ENCODE measurements at regions not wholly inside any gene's neighbourhood (a gene's known extent, or its start where the extent isn't known, plus 50 kb on each side); places are given as distances from the start of the nearest gene placed in this dataset.

DNA sequence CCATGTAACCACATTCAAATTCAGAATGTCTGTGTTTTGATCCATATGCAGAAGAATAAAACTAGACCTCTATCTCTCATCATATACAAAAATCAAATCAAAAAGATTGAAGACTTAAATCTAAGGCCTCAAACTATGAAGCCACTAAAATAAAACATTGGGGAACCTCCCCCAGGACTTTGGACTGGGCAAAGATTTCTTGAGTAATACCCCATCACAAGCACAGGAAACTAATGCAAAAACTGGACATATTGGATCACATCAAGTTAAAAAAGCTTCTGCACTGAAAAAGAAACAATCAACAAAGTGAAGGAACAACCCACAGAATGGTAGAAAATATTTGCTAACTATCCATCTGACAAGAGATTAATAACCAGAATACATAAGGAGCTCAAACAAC is 266.8 kb downstream of the EPM2A start:
- no peak for DNase-seq (ENCODE audit: low read depth, low spot score)
- no peak overlapping the region for H3K27ac ChIP-seq (ENCODE audit: low read length)
- H3K9me3 ChIP-seq (ENCODE audit: control insufficient read depth, insufficient read depth, low read length), result no peaks in the 10 kb centered on the region
- H3K4me1 ChIP-seq (ENCODE audit: control insufficient read depth, insufficient read depth, low read length), result no peaks in the 10 kb centered on the region
- no peaks in the 10 kb centered on the region for H3K36me3 ChIP-seq (ENCODE audit: control insufficient read depth, insufficient read depth, low read length)
- no peaks in the 10 kb centered on the region for H3K27me3 ChIP-seq (ENCODE audit: control insufficient read depth, insufficient read depth, low read length)
- no peak overlapping the region for H3K4me3 ChIP-seq (ENCODE audit: low read length)

DNA sequence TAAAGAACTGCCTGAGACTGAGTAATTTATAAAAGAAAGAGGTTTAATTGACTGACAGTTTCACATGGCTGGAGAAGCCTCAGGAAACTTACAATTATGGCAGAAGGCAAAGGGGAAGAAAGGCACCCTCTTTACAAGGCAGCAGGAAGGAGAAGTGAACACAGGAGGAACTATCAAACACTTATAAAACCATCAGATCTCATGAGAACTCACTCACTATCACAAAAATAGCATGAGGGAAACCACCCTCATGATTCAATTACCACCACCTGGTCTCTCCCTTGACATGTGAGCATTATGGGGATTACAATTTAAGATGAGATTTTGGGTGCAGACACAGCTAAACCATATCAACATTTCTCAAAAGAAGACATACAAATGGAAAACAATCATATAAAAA is 266.3 kb downstream of the EPM2A start:
- Histone ChIP-seq H3K27ac (ENCODE audit: low read length) (no peak overlapping the region), H3K36me3 (ENCODE audit: control insufficient read depth, insufficient read depth, low read length) (no peaks in the 10 kb centered on the region), H3K4me1 (ENCODE audit: control insufficient read depth, insufficient read depth, low read length) (no peaks in the 10 kb centered on the region), H3K4me3 (ENCODE audit: low read length) (no peak overlapping the region), H3K27me3 (ENCODE audit: control insufficient read depth, insufficient read depth, low read length) (no peaks in the 10 kb centered on the region), H3K9me3 (ENCODE audit: control insufficient read depth, insufficient read depth, low read length) (no peaks in the 10 kb centered on the region)
- no peak for DNase-seq (ENCODE audit: low read depth, low spot score)

DNA sequence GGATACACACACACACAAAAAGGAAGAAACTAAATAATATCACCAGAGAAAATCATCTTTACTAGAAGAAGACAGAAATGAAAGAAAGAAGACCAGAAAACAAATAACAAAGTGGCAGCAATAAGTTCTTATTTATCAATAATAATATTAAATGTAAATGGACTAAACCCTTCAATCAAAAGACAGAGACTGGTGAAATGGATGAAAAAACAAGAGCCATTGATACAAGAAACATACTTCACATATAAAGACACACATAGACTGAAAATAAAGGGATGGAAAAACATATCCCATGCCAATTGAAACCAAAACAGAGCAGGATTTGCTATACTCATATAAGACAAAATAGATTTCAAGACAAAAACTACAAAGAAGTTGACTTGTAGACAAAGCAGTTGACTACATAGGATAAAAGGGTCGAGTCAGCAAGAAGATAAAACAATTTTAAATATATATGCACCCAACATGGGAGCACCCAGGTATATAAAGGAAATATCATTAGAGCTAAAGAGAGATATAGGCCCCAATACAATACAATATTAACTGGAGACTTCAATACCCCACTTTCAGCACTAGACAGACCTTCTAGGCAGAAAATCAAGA is 259.4 kb downstream of the EPM2A start:
- no peaks in the 10 kb centered on the region for H3K4me1 ChIP-seq (ENCODE audit: control insufficient read depth, insufficient read depth, low read length)
- no peaks in the 10 kb centered on the region for H3K36me3 ChIP-seq (ENCODE audit: control insufficient read depth, insufficient read depth, low read length)
- no CpG with 5 or more reads among the region's 1 CpG for WGBS (ENCODE audit: insufficient coverage, insufficient read length)
- H3K4me3 ChIP-seq (ENCODE audit: low read length), result no peak overlapping the region
- no peaks in the 10 kb centered on the region for H3K27me3 ChIP-seq (ENCODE audit: control insufficient read depth, insufficient read depth, low read length)
- DNase-seq (ENCODE audit: low read depth, low spot score), result no peak
- H3K27ac ChIP-seq (ENCODE audit: low read length), result no peak overlapping the region
- H3K9me3 ChIP-seq (ENCODE audit: control insufficient read depth, insufficient read depth, low read length), result no peaks in the 10 kb centered on the region

DNA sequence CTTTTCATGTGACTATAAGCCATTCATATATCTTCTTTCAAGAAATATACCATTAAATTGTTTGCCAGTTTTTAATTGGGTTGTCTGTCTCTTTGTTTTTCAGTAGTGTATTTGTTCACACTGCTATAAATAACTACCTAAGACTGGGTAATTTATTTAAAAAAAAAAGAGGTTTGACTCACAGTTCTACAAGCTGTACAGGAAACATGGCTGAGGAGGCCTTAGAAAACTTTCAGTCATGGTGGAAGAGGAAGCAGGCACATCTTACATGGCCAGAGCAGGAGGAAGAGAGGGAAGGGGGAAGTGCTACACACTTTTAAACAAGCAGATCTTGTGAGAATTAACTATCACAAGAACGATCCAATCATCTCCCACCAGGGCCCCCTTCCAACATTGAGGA is 255.3 kb downstream of the EPM2A start:
- Histone ChIP-seq H3K36me3 (ENCODE audit: control insufficient read depth, insufficient read depth, low read length) (no peaks in the 10 kb centered on the region), H3K9me3 (ENCODE audit: control insufficient read depth, insufficient read depth, low read length) (no peaks in the 10 kb centered on the region), H3K4me3 (ENCODE audit: low read length) (no peak overlapping the region), H3K27ac (ENCODE audit: low read length) (no peak overlapping the region), H3K27me3 (ENCODE audit: control insufficient read depth, insufficient read depth, low read length) (no peaks in the 10 kb centered on the region), H3K4me1 (ENCODE audit: control insufficient read depth, insufficient read depth, low read length) (no peaks in the 10 kb centered on the region)
- DNase-seq (ENCODE audit: low read depth, low spot score), result no peak
- no CpG with 5 or more reads among the region's 1 CpG for WGBS (ENCODE audit: insufficient coverage, insufficient read length)

DNA sequence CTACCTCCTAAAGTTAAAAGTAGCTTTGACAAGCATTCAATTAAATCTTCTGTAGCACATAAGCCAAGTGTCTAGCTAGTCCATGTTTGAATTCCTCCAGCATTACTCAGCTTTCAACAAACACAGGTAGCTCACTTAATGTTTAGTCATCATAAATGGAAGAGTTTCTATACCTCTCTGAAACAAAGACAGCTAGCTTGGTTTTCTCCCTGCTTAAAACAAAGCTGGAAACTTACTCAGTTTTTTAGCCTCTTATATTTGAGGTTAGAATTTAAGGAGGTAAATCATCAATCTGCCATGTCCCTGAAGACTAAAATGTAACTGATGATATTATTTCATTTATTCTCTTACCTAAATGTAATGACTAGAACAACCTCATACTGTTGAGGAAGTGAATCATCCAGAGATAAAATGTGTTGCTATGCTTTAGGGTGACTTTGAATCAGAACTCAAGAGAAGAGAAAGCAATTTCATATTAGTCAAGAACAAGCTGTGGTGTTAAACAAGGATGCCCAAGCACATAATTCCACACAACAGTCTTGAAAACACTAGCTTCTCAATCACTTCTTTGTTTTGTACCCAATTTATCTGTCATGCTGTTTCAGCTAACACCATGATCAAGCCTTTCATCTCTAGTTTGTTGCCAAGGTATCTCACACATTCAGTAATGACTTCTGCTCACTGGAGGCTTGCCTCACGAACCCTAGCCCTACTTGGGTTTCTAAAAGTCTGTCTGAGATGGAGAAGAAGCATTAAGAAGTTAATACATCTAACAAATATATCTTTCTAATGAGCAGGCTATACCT is 251.9 kb downstream of the EPM2A start:
- Histone ChIP-seq H3K36me3 (ENCODE audit: control insufficient read depth, insufficient read depth, low read length) (no peaks in the 10 kb centered on the region), H3K4me3 (ENCODE audit: low read length) (no peak overlapping the region), H3K27me3 (ENCODE audit: control insufficient read depth, insufficient read depth, low read length) (no peaks in the 10 kb centered on the region), H3K4me1 (ENCODE audit: control insufficient read depth, insufficient read depth, low read length) (no peaks in the 10 kb centered on the region), H3K9me3 (ENCODE audit: control insufficient read depth, insufficient read depth, low read length) (no peaks in the 10 kb centered on the region), H3K27ac (ENCODE audit: low read length) (no peak overlapping the region)
- no CpG with 5 or more reads among the region's 1 CpG for WGBS (ENCODE audit: insufficient coverage, insufficient read length)
- DNase-seq (ENCODE audit: low read depth, low spot score), result no peak

DNA sequence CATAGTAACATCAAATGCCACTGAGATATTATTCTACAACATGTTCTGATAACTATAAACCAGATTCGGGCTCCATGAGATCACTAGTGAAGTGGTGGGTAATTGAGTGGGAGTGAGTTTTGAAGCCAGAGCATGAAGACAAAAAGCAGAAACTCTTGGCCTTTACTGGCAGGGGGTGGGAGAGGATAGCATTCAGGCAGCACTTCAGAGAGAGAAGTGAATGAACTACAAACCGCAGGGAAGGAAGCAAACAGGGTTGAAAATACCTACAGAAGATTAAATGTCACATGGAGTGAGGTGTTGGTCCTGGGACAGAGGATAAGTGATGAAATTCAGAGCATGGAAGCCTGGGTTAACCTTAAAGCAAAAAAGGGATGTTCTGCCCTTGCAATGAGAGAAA is 250.0 kb downstream of the EPM2A start:
- Histone ChIP-seq H3K27ac (ENCODE audit: low read length) (no peak overlapping the region), H3K9me3 (ENCODE audit: control insufficient read depth, insufficient read depth, low read length) (no peaks in the 10 kb centered on the region), H3K27me3 (ENCODE audit: control insufficient read depth, insufficient read depth, low read length) (no peaks in the 10 kb centered on the region), H3K4me3 (ENCODE audit: low read length) (no peak overlapping the region), H3K36me3 (ENCODE audit: control insufficient read depth, insufficient read depth, low read length) (no peaks in the 10 kb centered on the region), H3K4me1 (ENCODE audit: control insufficient read depth, insufficient read depth, low read length) (no peaks in the 10 kb centered on the region)
- no peak for DNase-seq (ENCODE audit: low read depth, low spot score)
- no CpG with 5 or more reads among the region's 2 CpGs for WGBS (ENCODE audit: insufficient coverage, insufficient read length)

DNA sequence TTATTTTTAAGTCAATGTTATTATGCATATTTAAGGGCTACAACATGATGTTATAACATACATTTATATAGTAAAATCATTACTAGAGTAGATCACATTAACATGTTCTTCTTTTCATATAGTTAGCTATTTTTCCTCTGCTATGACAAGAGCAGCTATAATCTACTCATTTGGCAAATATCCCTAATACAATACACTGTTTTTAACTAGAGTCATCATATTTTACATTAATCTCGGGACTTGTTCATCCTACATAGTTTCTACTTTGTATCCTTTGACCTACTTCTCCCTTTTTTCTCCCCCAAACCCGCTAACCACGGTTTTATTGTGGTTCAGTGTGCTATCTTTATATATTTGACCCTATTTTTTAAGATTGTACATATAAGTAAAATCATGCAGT is 249.0 kb downstream of the EPM2A start:
- DNase-seq (ENCODE audit: low read depth, low spot score), result no peak
- Histone ChIP-seq H3K4me3 (ENCODE audit: low read length) (no peak overlapping the region), H3K27me3 (ENCODE audit: control insufficient read depth, insufficient read depth, low read length) (no peaks in the 10 kb centered on the region), H3K36me3 (ENCODE audit: control insufficient read depth, insufficient read depth, low read length) (no peaks in the 10 kb centered on the region), H3K4me1 (ENCODE audit: control insufficient read depth, insufficient read depth, low read length) (no peaks in the 10 kb centered on the region), H3K27ac (ENCODE audit: low read length) (no peak overlapping the region), H3K9me3 (ENCODE audit: control insufficient read depth, insufficient read depth, low read length) (no peaks in the 10 kb centered on the region)
- no CpG with 5 or more reads among the region's 3 CpGs for WGBS (ENCODE audit: insufficient coverage, insufficient read length)

DNA sequence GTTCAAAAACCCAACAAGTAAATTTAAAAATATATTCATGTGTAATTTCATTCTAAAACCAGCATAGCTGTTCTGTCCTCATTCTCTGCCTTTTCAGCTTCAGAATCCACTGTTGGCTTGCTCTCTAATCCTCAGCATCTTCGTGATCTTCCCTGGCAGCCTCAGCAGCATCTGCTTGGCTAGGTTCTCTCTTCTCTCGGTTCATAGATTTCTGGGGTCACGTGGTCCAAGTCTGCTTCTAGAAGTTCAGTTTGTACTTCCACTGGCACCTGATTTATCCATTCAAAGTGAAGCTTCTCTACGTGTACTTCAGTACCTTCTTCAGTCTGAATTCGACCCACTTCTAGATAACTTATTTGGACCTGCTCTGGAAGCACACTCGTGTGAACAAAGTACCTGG is 245.7 kb downstream of the EPM2A start:
- H3K27ac ChIP-seq (ENCODE audit: low read length), result no peak overlapping the region
- DNase-seq (ENCODE audit: low read depth, low spot score), result no peak
- H3K4me3 ChIP-seq (ENCODE audit: low read length), result no peak overlapping the region
- H3K36me3 ChIP-seq (ENCODE audit: control insufficient read depth, insufficient read depth, low read length), result no peaks in the 10 kb centered on the region
- no peaks in the 10 kb centered on the region for H3K9me3 ChIP-seq (ENCODE audit: control insufficient read depth, insufficient read depth, low read length)
- no CpG with 5 or more reads among the region's 6 CpGs for WGBS (ENCODE audit: insufficient coverage, insufficient read length)
- H3K27me3 ChIP-seq (ENCODE audit: control insufficient read depth, insufficient read depth, low read length), result no peaks in the 10 kb centered on the region; the same call in 1 of the 2 replicates
- H3K4me1 ChIP-seq (ENCODE audit: control insufficient read depth, insufficient read depth, low read length), result no peaks in the 10 kb centered on the region

DNA sequence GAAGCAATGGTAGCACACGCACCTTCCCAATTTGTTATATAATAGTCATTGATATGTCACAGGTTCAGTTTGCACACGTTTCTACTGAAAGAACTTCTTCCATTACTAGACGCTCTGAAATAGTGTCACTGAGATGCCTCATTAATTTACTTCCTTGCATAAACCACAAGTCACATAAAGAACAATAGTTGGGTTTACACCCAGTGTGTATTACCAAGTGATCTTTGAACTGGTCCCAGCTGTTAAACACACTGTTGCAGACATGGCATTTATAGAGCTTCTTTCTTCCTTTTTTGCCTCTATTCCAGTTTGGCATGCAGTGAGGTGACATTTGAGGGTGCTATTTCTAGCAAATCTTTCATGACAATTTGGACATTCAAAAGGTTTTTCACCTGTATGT is 245.3 kb downstream of the EPM2A start:
- Histone ChIP-seq H3K4me3 (ENCODE audit: low read length) (no peak overlapping the region), H3K4me1 (ENCODE audit: control insufficient read depth, insufficient read depth, low read length) (no peaks in the 10 kb centered on the region), H3K27me3 (ENCODE audit: control insufficient read depth, insufficient read depth, low read length) (no peaks in the 10 kb centered on the region; the same call in 1 of the 2 replicates), H3K36me3 (ENCODE audit: control insufficient read depth, insufficient read depth, low read length) (no peaks in the 10 kb centered on the region), H3K9me3 (ENCODE audit: control insufficient read depth, insufficient read depth, low read length) (no peaks in the 10 kb centered on the region), H3K27ac (ENCODE audit: low read length) (no peak overlapping the region)
- no CpG with 5 or more reads among the region's 3 CpGs for WGBS (ENCODE audit: insufficient coverage, insufficient read length)
- DNase-seq (ENCODE audit: low read depth, low spot score), result no peak

DNA sequence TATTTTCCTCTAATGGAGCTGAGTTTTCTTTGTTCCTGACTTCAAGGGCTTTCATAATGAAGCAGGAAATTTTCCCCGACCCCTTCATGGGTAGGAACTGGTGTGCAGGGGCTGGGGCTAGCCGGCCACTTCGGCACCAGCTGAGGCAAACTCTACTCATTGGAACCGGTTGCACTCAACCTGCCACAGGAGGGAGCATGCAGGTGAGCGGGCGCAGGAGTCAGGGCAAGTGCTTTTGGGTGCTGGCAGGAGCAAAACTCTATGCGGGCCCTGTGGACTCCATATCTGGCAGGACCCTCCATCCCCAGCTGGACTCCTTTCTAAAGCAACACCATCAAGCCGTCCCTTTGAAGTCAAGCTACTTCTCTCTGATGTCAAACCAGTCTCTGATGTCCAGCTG is 244.2 kb downstream of the EPM2A start:
- WGBS (ENCODE audit: insufficient coverage, insufficient read length), result no CpG with 5 or more reads among the region's 8 CpGs
- Histone ChIP-seq H3K36me3 (ENCODE audit: control insufficient read depth, insufficient read depth, low read length) (no peaks in the 10 kb centered on the region), H3K4me3 (ENCODE audit: low read length) (no peak overlapping the region), H3K27ac (ENCODE audit: low read length) (no peak overlapping the region), H3K4me1 (ENCODE audit: control insufficient read depth, insufficient read depth, low read length) (no peaks in the 10 kb centered on the region), H3K9me3 (ENCODE audit: control insufficient read depth, insufficient read depth, low read length) (no peaks in the 10 kb centered on the region), H3K27me3 (ENCODE audit: control insufficient read depth, insufficient read depth, low read length) (no peaks in the 10 kb centered on the region; the same call in 1 of the 2 replicates)
- DNase-seq (ENCODE audit: low read depth, low spot score), result no peak

DNA sequence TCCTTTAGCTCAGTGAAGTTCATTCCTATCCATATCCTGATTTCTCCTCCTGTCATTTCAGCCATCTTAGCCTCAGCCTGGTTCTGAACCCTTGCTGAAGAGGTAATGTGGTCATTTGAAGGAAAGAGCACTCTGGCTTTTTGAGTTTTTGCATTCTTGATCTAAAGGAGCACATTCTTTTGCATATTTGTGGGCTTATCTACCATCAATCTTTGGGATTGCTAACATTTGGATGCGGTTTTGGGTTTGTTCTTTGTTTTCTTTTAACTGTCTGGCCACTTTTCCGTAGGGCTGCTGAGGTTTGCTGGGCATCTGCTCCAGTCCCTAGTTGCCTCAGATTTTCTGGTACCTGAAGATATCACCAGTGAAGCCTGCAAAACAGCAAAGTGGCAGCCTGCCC is 238.3 kb downstream of the EPM2A start:
- no peaks in the 10 kb centered on the region for H3K36me3 ChIP-seq (ENCODE audit: control insufficient read depth, insufficient read depth, low read length)
- WGBS (ENCODE audit: insufficient coverage, insufficient read length), result no CpG with 5 or more reads among the region's 2 CpGs
- no peaks in the 10 kb centered on the region for H3K4me1 ChIP-seq (ENCODE audit: control insufficient read depth, insufficient read depth, low read length)
- no peaks in the 10 kb centered on the region for H3K27me3 ChIP-seq (ENCODE audit: control insufficient read depth, insufficient read depth, low read length)
- no peak for DNase-seq (ENCODE audit: low read depth, low spot score)
- no peak overlapping the region for H3K4me3 ChIP-seq (ENCODE audit: low read length)
- H3K27ac ChIP-seq (ENCODE audit: low read length), result no peak overlapping the region
- H3K9me3 ChIP-seq (ENCODE audit: control insufficient read depth, insufficient read depth, low read length), result no peaks in the 10 kb centered on the region

All from iPS DF 6.9 (cell line).